ENCODE measurements at regions not wholly inside any gene's neighbourhood (a gene's known extent, or its start where the extent isn't known, plus 50 kb on each side); places are given as distances from the start of the nearest gene placed in this dataset.

GRCh38 chr3:20696388-20697150, 510.6 kb upstream of the SGO1 start (continued):
- TF ChIP-seq ETS1 (IDR thresholded peaks at IDR 0.05) (no peak), STAT1 (IDR thresholded peaks at IDR 0.05; ENCODE audit: unreplicated experiment) (no peak), CTCF (conservative IDR thresholded peaks at IDR 0.05; ENCODE audit: low read depth in 2 of 2) (no peak), ZNF331 (CRISPR knock-in tag; IDR thresholded peaks at IDR 0.05; ENCODE audit: low read depth) (no peak), POLR2AphosphoS5 (IDR thresholded peaks at IDR 0.05; ENCODE audit: low read depth) (no peak), CREB1 (CRISPR knock-in tag; IDR thresholded peaks at IDR 0.05; ENCODE audit: low read depth) (no peak), EZH2 (IDR thresholded peaks at IDR 0.05; ENCODE audit: low read depth, unreplicated experiment) (no peak), ZNF114 (CRISPR knock-in tag; IDR thresholded peaks at IDR 0.05) (no peak), REST (IDR thresholded peaks at IDR 0.05; ENCODE audit: unreplicated experiment) (no peak)

- ATAC-seq (no peak), DNase-seq (ENCODE audit: low spot score) (no peak)
- no peaks in the 10 kb centered on the region for H3K36me3 ChIP-seq (ENCODE audit: insufficient read depth)
- Mint-ChIP-seq H3K27ac (no peak overlapping the region), H3K36me3 (ENCODE audit: low read depth) (no peaks in the 10 kb centered on the region), H3K4me1 (no peaks in the 10 kb centered on the region), H3K9me3 (no peaks in the 10 kb centered on the region), H3K27me3 (ENCODE audit: insufficient read depth, low read depth, poor library complexity) (no peaks in the 10 kb centered on the region), H3K4me3 (no peak overlapping the region)
- no peak overlapping the region for H3K4me3 ChIP-seq
- H3K4me2 ChIP-seq, result no peak overlapping the region
- no peaks in the 10 kb centered on the region for H3K79me2 ChIP-seq (replicated peaks; ENCODE audit: insufficient read depth)
- H3K9me2 ChIP-seq (ENCODE audit: insufficient read depth), result peaks cover 3% of the 10 kb centered on the region; the same call in 1 of the 2 replicates
- no peaks in the 10 kb centered on the region for H3K27me3 ChIP-seq (ENCODE audit: insufficient read depth)
- H3F3A ChIP-seq (replicated peaks; ENCODE audit: low read depth), result no peaks in the 10 kb centered on the region
- H3K27ac ChIP-seq (ENCODE audit: low read depth), result no peak overlapping the region
- H4K20me1 ChIP-seq (replicated peaks; ENCODE audit: insufficient read depth), result no peaks in the 10 kb centered on the region
- H2AFZ ChIP-seq, result no peak overlapping the region
- H3K4me1 ChIP-seq (ENCODE audit: insufficient read depth), result no peaks in the 10 kb centered on the region
- TF ChIP-seq ZNF462 (CRISPR knock-in tag; IDR thresholded peaks at IDR 0.05) (no peak), EZH2 (IDR thresholded peaks at IDR 0.05; ENCODE audit: low read depth, unreplicated experiment) (no peak), CREB1 (CRISPR knock-in tag; IDR thresholded peaks at IDR 0.05; ENCODE audit: low read depth) (no peak), STAT1 (IDR thresholded peaks at IDR 0.05; ENCODE audit: unreplicated experiment) (no peak), EZH2phosphoT487 (IDR thresholded peaks at IDR 0.05; ENCODE audit: unreplicated experiment) (no peak), JUNB (IDR thresholded peaks at IDR 0.05; ENCODE audit: unreplicated experiment) (no peak)
These were observed 506.7 kb upstream of the SGO1 start for GRCh38 chr3:20692675-20693074.
